ENCODE measurements at regions not wholly inside any gene's neighbourhood (a gene's known extent, or its start where the extent isn't known, plus 50 kb on each side); places are given as distances from the start of the nearest gene placed in this dataset.
A peak's percentile ranks its signal among the peaks of the same experiment; 100 is the strongest.

DNA sequence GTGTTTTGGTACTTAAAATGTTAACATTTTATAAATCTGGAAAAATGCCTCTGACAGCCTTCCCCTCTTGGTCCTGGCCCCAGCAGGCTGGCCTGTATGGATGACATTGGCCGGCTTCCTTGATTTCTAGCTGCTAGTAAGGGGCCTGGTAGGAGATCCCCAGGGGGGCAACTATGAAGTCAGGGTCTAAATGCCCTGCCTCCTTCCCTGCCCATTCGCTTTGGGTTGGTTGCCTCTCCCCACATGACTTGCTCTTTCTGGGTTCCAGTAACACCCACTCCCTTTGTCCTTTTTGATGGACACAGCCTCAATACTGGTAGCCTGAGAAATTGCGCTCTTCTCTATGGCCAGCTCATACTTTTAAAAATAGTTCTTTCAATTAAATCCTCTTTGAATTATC, 78.0 kb upstream of the MAD2L1 start:
- TF ChIP-seq POLR2A (IDR thresholded peaks at IDR 0.05; ENCODE audit: extremely low read depth, insufficient read length): no peak
- no peak overlapping the region for H3K4me3 ChIP-seq (ENCODE audit: low read depth, low read length)
- no peak for DNase-seq (ENCODE audit: low read depth)

DNA sequence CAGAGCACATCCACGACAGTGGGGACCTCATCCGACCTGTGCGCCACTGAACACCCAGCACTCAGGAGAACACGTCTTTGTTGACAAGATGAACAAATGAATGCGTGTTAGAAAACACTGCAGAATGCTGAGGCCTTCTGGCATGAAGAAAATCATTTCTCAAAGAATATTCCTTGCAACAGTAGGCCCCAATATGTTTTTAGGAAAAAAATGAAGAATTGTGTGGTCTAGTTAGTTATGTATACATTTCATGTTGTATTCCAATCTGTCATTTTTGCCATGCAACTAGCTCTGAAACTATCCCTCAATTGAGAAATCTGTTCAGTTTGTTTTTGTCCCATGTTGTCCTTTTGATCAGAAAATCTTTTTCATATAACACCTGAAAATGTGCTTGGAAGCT, 77.4 kb upstream of the MAD2L1 start:
- DNase-seq (ENCODE audit: low read depth): no peak
- no peak overlapping the region for H3K4me3 ChIP-seq (ENCODE audit: low read depth, low read length)
- TF ChIP-seq POLR2A (IDR thresholded peaks at IDR 0.05; ENCODE audit: extremely low read depth, insufficient read length) (no peak), MYC (IDR thresholded peaks at IDR 0.05; ENCODE audit: low read depth, low read length) (no peak)
- TF ChIP-seq, protein P1, sequence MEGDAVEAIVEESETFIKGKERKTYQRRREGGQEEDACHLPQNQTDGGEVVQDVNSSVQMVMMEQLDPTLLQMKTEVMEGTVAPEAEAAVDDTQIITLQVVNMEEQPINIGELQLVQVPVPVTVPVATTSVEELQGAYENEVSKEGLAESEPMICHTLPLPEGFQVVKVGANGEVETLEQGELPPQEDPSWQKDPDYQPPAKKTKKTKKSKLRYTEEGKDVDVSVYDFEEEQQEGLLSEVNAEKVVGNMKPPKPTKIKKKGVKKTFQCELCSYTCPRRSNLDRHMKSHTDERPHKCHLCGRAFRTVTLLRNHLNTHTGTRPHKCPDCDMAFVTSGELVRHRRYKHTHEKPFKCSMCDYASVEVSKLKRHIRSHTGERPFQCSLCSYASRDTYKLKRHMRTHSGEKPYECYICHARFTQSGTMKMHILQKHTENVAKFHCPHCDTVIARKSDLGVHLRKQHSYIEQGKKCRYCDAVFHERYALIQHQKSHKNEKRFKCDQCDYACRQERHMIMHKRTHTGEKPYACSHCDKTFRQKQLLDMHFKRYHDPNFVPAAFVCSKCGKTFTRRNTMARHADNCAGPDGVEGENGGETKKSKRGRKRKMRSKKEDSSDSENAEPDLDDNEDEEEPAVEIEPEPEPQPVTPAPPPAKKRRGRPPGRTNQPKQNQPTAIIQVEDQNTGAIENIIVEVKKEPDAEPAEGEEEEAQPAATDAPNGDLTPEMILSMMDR (IDR thresholded peaks at IDR 0.05; ENCODE audit: low read depth, low read length): no peak
- TF ChIP-seq, protein P2, sequence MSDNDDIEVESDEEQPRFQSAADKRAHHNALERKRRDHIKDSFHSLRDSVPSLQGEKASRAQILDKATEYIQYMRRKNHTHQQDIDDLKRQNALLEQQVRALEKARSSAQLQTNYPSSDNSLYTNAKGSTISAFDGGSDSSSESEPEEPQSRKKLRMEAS (IDR thresholded peaks at IDR 0.05; ENCODE audit: low read depth, low read length): no peak

DNA sequence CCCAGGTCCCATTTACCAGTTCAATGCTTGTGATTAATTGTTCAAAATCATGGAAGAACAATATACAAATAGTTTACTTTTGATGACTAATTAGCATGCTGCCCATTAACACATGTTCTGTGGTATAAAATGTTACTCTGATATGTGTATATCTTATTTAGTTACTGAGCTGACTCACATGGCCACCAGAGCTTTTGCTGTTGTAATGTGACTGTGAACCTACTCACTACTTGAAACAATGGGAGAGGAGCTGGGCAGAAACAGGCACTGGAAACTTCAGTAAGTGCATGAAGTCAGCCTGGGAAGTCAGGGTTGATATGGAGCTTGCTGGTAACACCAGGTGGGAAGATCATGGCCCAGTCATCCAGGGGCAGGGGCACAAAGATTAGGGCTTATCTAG, 72.7 kb upstream of the MAD2L1 start:
- TF ChIP-seq, protein P1 (IDR thresholded peaks at IDR 0.05; ENCODE audit: low read depth, low read length): no peak
- TF ChIP-seq, protein P2 (IDR thresholded peaks at IDR 0.05; ENCODE audit: low read depth, low read length): no peak
- TF ChIP-seq MYC (IDR thresholded peaks at IDR 0.05; ENCODE audit: low read depth, low read length): no peak
- TF ChIP-seq POLR2A (IDR thresholded peaks at IDR 0.05; ENCODE audit: extremely low read depth, insufficient read length): no peak
- no peak for DNase-seq (ENCODE audit: low read depth)
- H3K4me3 ChIP-seq (ENCODE audit: low read depth, low read length): no peak overlapping the region

DNA sequence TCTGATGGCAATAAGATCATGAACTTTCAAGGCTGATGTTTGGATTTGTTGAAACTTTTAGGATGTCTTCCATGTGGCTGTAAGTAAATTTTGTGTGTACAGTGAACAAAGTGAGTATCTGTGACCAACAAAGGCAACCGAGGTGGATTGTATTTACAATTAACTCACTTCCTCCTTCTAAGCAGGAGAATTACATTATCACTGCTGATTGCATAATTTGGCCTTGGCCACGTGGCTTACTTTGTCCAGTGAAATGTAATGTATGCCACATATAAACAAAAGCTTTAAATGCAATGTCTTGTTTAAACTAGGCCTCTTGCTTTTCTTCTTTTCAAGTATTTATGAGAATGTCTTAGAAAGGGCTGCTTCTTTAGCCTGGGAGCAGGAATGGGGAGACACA, 66.3 kb upstream of the MAD2L1 start:
- TF ChIP-seq POLR2A (IDR thresholded peaks at IDR 0.05; ENCODE audit: extremely low read depth, insufficient read length) (no peak), MYC (IDR thresholded peaks at IDR 0.05; ENCODE audit: low read depth, low read length) (peak; percentile 73)
- TF ChIP-seq, protein P2 (IDR thresholded peaks at IDR 0.05; ENCODE audit: low read depth, low read length): peak; percentile 90
- no peak overlapping the region for H3K4me3 ChIP-seq (ENCODE audit: low read depth, low read length)
- peak; percentile 65 for DNase-seq (ENCODE audit: low read depth)

DNA sequence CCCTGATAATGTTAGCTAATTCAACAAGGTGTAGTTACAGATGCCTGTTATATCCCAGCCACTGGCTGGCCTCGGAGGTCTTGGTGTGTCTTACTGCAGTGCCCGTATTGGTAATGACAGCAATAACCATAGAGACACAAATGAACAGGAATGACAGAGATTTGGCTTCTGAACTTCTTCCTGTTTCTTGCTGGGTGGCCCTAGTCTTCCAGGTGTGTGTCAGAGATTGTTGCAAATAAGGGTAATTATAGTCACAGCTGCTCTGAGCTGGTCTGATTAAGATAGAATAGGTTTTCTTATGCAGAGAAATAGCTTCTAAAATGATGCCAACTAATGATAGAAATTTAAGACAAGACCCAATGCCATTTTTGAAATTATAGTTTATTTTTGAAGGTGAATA, 64.1 kb upstream of the MAD2L1 start:
- TF ChIP-seq, protein P2 (IDR thresholded peaks at IDR 0.05; ENCODE audit: low read depth, low read length): no peak
- TF ChIP-seq MYC (IDR thresholded peaks at IDR 0.05; ENCODE audit: low read depth, low read length) (no peak), POLR2A (IDR thresholded peaks at IDR 0.05; ENCODE audit: extremely low read depth, insufficient read length) (no peak)
- TF ChIP-seq, protein P1 (IDR thresholded peaks at IDR 0.05; ENCODE audit: low read depth, low read length): no peak
- DNase-seq (ENCODE audit: low read depth): no peak

More for the DNA sequence above, 64.1 kb upstream of the MAD2L1 start:
- H3K4me3 ChIP-seq (ENCODE audit: low read depth, low read length): no peak overlapping the region
